K562 (cell line): ENCODE measurements at regions not wholly inside any gene's neighbourhood (a gene's known extent, or its start where the extent isn't known, plus 50 kb on each side); places are given as distances from the start of the nearest gene placed in this dataset.
A peak's percentile ranks its signal among the peaks of the same experiment; 100 is the strongest.

Experiments used
- E2F5 ChIP-seq: sonication (generic); formaldehyde crosslinking; IDR thresholded peaks from 2 replicates; pipeline ENCODE4 v1.8.0; 2022; ENCODE audit warnings: mild to moderate bottlenecking, missing genetic modification reagents
- MNT ChIP-seq, 2 experiments: fragments of 450-650 bp; conservative IDR thresholded peaks; 2 replicates each; pipeline ENCODE4 v1.6.1; 2017; ENCODE audit warnings: mild to moderate bottlenecking in 2 of 2, moderate library complexity in 2 of 2
- NR2C2 ChIP-seq, 2 experiments: fragments of 200-800 bp in 1 of 2; sonication (Bioruptor generic) in 1 of 2; sonication (generic) in 1 of 2; formaldehyde crosslinking in 1 of 2; IDR thresholded peaks; 2 replicates each; pipeline versions ENCODE4 v1.6.1 to v1.8.0; 2016 to 2022; ENCODE audit warnings: mild to moderate bottlenecking in 1 of 2, missing compliant biosample characterization in 1 of 2, missing genetic modification characterization in 1 of 2, missing genetic modification reagents in 1 of 2
- RAD21 ChIP-seq, 2 experiments: fragments of 250-450 bp in 1 of 2; fragments of 450-650 bp in 1 of 2; sonication (Bioruptor Pico) in 1 of 2; formaldehyde crosslinking in 1 of 2; IDR thresholded peaks in 1 of 2; conservative IDR thresholded peaks in 1 of 2; 2 replicates each; pipeline versions ENCODE4 v1.4.0 to v1.8.0; 2020 to 2022; ENCODE audit warnings: mild to moderate bottlenecking in 2 of 2, moderate library complexity in 1 of 2
- REST ChIP-seq, 2 experiments: fragments of 450-650 bp; formaldehyde crosslinking in 1 of 2; IDR thresholded peaks; 2 replicates each; pipeline versions ENCODE4 v1.4.0 to v1.6.1; 2014 to 2020; ENCODE audit warnings: mild to moderate bottlenecking in 2 of 2, borderline replicate concordance in 1 of 2, low read depth in 1 of 2
- ZKSCAN1 ChIP-seq: fragments of 150-350 bp; IDR thresholded peaks from 2 replicates; pipeline ENCODE4 v1.6.1; 2016; ENCODE audit warnings: low read depth, low read length
- ZNF124 ChIP-seq: sonication (generic); formaldehyde crosslinking; IDR thresholded peaks from 2 replicates; pipeline ENCODE4 v1.8.1; 2022; ENCODE audit warnings: missing genetic modification reagents

- peak; percentile 29; the same call in 1 of the 2 replicates for TF ChIP-seq REST (IDR thresholded peaks at IDR 0.05; ENCODE audit: borderline replicate concordance)
- no peak for TF ChIP-seq REST (CRISPR knock-in tag; IDR thresholded peaks at IDR 0.05; ENCODE audit: low read depth)
- TF ChIP-seq MNT (conservative IDR thresholded peaks at IDR 0.05) = 0 out of 4 replicates have a peak, but pooled peaks of 1 of the 2 experiments have one; percentile 22
- TF ChIP-seq E2F5 (CRISPR knock-in tag) = no peak
- peak; percentile 93 for TF ChIP-seq ZKSCAN1
- no peak for TF ChIP-seq ZNF124 (CRISPR knock-in tag)
- TF ChIP-seq RAD21 (CRISPR knock-in tag; conservative IDR thresholded peaks at IDR 0.05 in 1 of 2, IDR thresholded peaks at IDR 0.05 in 1 of 2) = peak; percentile 26 to 64; a peak in 3 of 4 replicates
- TF ChIP-seq NR2C2 (CRISPR knock-in tag; IDR thresholded peaks at IDR 0.05) = no peak
- no peak for TF ChIP-seq NR2C2 (tag; IDR thresholded peaks at IDR 0.05)
- TF ChIP-seq, all 486 proteins: peak for 11
Measured at GRCh38 chr3:57006949-57007419, 53.5 kb upstream of the SPATA12 start (continued).
